HG03571 (cell line): ENCODE measurements at regions not wholly inside any gene's neighbourhood (a gene's known extent, or its start where the extent isn't known, plus 50 kb on each side); places are given as distances from the start of the nearest gene placed in this dataset.

ENCODE experiments used
- ATAC-seq: cut with Tn5 transposase; IDR thresholded peaks from one replicate; pipeline ENCODE4 v1.9.1; 2021; ENCODE audit not compliant: unreplicated experiment

- ATAC-seq, result no peak
Observed at GRCh38 chr3:188940573-188940932, 231.2 kb upstream of the TPRG1 start.

GRCh38 chr3:188941103-188941502 is 230.7 kb upstream of the TPRG1 start:
- no peak for ATAC-seq

GRCh38 chr3:188942191-188942590 is 229.6 kb upstream of the TPRG1 start:
- no peak for ATAC-seq

- no peak for ATAC-seq
Observed at GRCh38 chr3:188943591-188943990, 228.2 kb upstream of the TPRG1 start.

GRCh38 chr3:188944108-188944507 is 227.7 kb upstream of the TPRG1 start:
- no peak for ATAC-seq

- no peak for ATAC-seq
Observed at GRCh38 chr3:188946351-188947240, 225.2 kb upstream of the TPRG1 start.

GRCh38 chr3:188947401-188948280 is 224.1 kb upstream of the TPRG1 start:
- ATAC-seq, result no peak

GRCh38 chr3:188948281-188948996 is 223.3 kb upstream of the TPRG1 start:
- ATAC-seq, result no peak

GRCh38 chr3:188948997-188949389 is 222.8 kb upstream of the TPRG1 start:
- ATAC-seq, result no peak

GRCh38 chr3:188949456-188949855 is 222.3 kb upstream of the TPRG1 start:
- no peak for ATAC-seq

GRCh38 chr3:188949996-188950395 is 221.8 kb upstream of the TPRG1 start:
- no peak for ATAC-seq

GRCh38 chr3:188950832-188951489 is 220.8 kb upstream of the TPRG1 start:
- ATAC-seq, result no peak

- no peak for ATAC-seq
Observed at GRCh38 chr3:188951734-188952133, 220.0 kb upstream of the TPRG1 start.

- no peak for ATAC-seq
Observed at GRCh38 chr3:188954590-188955208, 217.1 kb upstream of the TPRG1 start.

- no peak for ATAC-seq
Observed at GRCh38 chr3:188955919-188956318, 215.9 kb upstream of the TPRG1 start.

GRCh38 chr3:188956839-188957489 is 214.8 kb upstream of the TPRG1 start:
- ATAC-seq, result no peak

GRCh38 chr3:188959013-188959412 is 212.8 kb upstream of the TPRG1 start:
- no peak for ATAC-seq

GRCh38 chr3:188962253-188963247 is 209.2 kb upstream of the TPRG1 start:
- ATAC-seq, result no peak

- ATAC-seq, result no peak
Observed at GRCh38 chr3:188964957-188965356, 206.8 kb upstream of the TPRG1 start.
